ENCODE measurements at regions not wholly inside any gene's neighbourhood (a gene's known extent, or its start where the extent isn't known, plus 50 kb on each side); places are given as distances from the start of the nearest gene placed in this dataset.

- H3K27me3 ChIP-seq (ENCODE audit: control insufficient read depth, insufficient read depth, low read length): no peaks in the 10 kb centered on the region
- no peak overlapping the region for H3K4me3 ChIP-seq (ENCODE audit: insufficient read depth, low read depth, low read length)
- H2BK20ac ChIP-seq (ENCODE audit: low read depth, low read length): no peak overlapping the region
- H3K9me3 ChIP-seq (ENCODE audit: control insufficient read depth, insufficient read depth, low read length): peaks cover 10% of the 10 kb centered on the region
- ChIA-PET CTCF (no interaction called here), POLR2A (ENCODE audit: unreplicated experiment) (no interaction called here)
- H3K23ac ChIP-seq (ENCODE audit: low read depth, low read length): no peak overlapping the region
- peaks cover 59% of the 10 kb centered on the region for H3K36me3 ChIP-seq (ENCODE audit: control insufficient read depth, insufficient read depth, low read length)
- intact Hi-C loops (cut with micrococcal nuclease) (no loop called here), dilution Hi-C loops (cut with HindIII; ENCODE audit: low sequenced_read_pairs, unreplicated experiment) (no loop called here), in situ Hi-C loops (cut with MboI; ENCODE audit: low sequenced_read_pairs) (no loop called here)
- no peak overlapping the region for H4K91ac ChIP-seq (ENCODE audit: insufficient read depth, low read depth, low read length)
- H3K14ac ChIP-seq (replicated peaks; ENCODE audit: low read depth, low read length): no peak overlapping the region
- 93% methylated on average over 8 of the region's 17 CpGs; no CpG with 5 or more reads in 1 of the 2 experiments for WGBS, 2 experiments (ENCODE audit: extremely low coverage in 2 of 2, insufficient read length in 1 of 2)
- no peak overlapping the region for H2AK5ac ChIP-seq (ENCODE audit: low read depth, low read length)
- no peak for TF ChIP-seq BHLHE40 (IDR thresholded peaks at IDR 0.05; ENCODE audit: low read depth, low read length)
- TF ChIP-seq RAD21 (IDR thresholded peaks at IDR 0.05; ENCODE audit: low read length): no peak
- TF ChIP-seq NFE2L2 (IDR thresholded peaks at IDR 0.05; ENCODE audit: low read depth, low read length): no peak
- TF ChIP-seq SMC3 (IDR thresholded peaks at IDR 0.05; ENCODE audit: low read depth, low read length): no peak
- TF ChIP-seq RFX5 (IDR thresholded peaks at IDR 0.05; ENCODE audit: low read depth, low read length): no peak
- no peak for TF ChIP-seq MXI1 (IDR thresholded peaks at IDR 0.05; ENCODE audit: borderline replicate concordance, low read depth, low read length)
- TF ChIP-seq CHD1 (IDR thresholded peaks at IDR 0.05; ENCODE audit: low read depth, low read length): no peak
- TF ChIP-seq CEBPB (IDR thresholded peaks at IDR 0.05; ENCODE audit: low read depth, low read length): no peak
- TF ChIP-seq MAFK (IDR thresholded peaks at IDR 0.05; ENCODE audit: low read depth, low read length): no peak
- no peak for TF ChIP-seq CTCF (conservative IDR thresholded peaks at IDR 0.05; ENCODE audit: low read depth, low read length)
- no peak for TF ChIP-seq RCOR1 (IDR thresholded peaks at IDR 0.05; ENCODE audit: insufficient replicate concordance, low read length)
- ATAC-seq (ENCODE audit: low read depth) (no peak), DNase-seq (no peak)
- no peak overlapping the region for H2AFZ ChIP-seq (replicated peaks; ENCODE audit: low read length, poor library complexity)
- H3K4ac ChIP-seq (ENCODE audit: low read depth, low read length): no peak overlapping the region
- H3K56ac ChIP-seq (ENCODE audit: extremely low read depth, insufficient read depth, low read length): no peak overlapping the region
- no peak overlapping the region for H2BK120ac ChIP-seq (ENCODE audit: low read depth, low read length)
- no peak overlapping the region for H3K18ac ChIP-seq (ENCODE audit: low read depth, low read length)
- H4K5ac ChIP-seq (ENCODE audit: low read depth, low read length): no peak overlapping the region
- no peak overlapping the region for H3K27ac ChIP-seq (ENCODE audit: insufficient read depth, low read length)
- no TSS peak for BruUV-seq (replicated peaks)
- no peak overlapping the region for H2BK5ac ChIP-seq (ENCODE audit: low read depth, low read length, poor library complexity, severe bottlenecking)
- H3K4me2 ChIP-seq (ENCODE audit: low read depth, low read length): no peak overlapping the region
- peaks cover 20 to 65% of the 10 kb centered on the region in 2 experiments for H3K79me1 ChIP-seq (ENCODE audit: low read depth in 1 of 2, low read length in 2 of 2)
- peaks cover 9% of the 10 kb centered on the region for H3K9me1 ChIP-seq (ENCODE audit: insufficient read depth, low read length)
- H3K4me1 ChIP-seq (ENCODE audit: control insufficient read depth, insufficient read depth, low read length): peaks cover 5% of the 10 kb centered on the region; the same call in 1 of the 2 replicates
- peaks cover 16% of the 10 kb centered on the region for H4K20me1 ChIP-seq (ENCODE audit: insufficient read depth, low read length)
- H2BK15ac ChIP-seq (ENCODE audit: low read depth, low read length): no peak overlapping the region
- no peak overlapping the region for H2AK9ac ChIP-seq (replicated peaks; ENCODE audit: low read depth, low read length, poor library complexity)
- no peak overlapping the region for H3K9ac ChIP-seq (ENCODE audit: low read depth, low read length)
- H4K8ac ChIP-seq (ENCODE audit: low read depth in 2 of 2, low read length in 2 of 2): no peak overlapping the region
Observed at GRCh38 chr12:124461241-124461673, 106.2 kb downstream of the NCOR2 start.

Data from IMR-90 (cell line).